GM21723 (cell line): ENCODE measurements at regions not wholly inside any gene's neighbourhood (a gene's known extent, or its start where the extent isn't known, plus 50 kb on each side); places are given as distances from the start of the nearest gene placed in this dataset.
"Not testable (repeated sequence)": the region's sequence is repeated elsewhere in the genome, so short reads cannot be mapped to it uniquely, and the experiment has no call there.

ENCODE experiments used
- ATAC-seq: cut with Tn5 transposase; IDR thresholded peaks from one replicate; pipeline ENCODE4 v1.9.1; 2021; ENCODE audit warnings: mild to moderate bottlenecking, moderate library complexity; ENCODE audit not compliant: unreplicated experiment

GRCh38 chr1:161454865-161455707 lies 50.2 kb upstream of the FCGR2A start:
- ATAC-seq = peak; percentile 35

- peak; percentile 79 for ATAC-seq
These were observed 51.0 kb upstream of the FCGR2A start for GRCh38 chr1:161453950-161454864.

- ATAC-seq = not testable (repeated sequence)
These were observed 53.4 kb upstream of the FCGR2A start for GRCh38 chr1:161451698-161452348.

GRCh38 chr1:161447760-161448332 lies 57.4 kb upstream of the FCGR2A start:
- ATAC-seq = peak; percentile 36

- ATAC-seq = peak; percentile 55
These were observed 58.1 kb upstream of the FCGR2A start for GRCh38 chr1:161447040-161447759.

- not testable (repeated sequence) for ATAC-seq
These were observed 60.5 kb upstream of the FCGR2A start for GRCh38 chr1:161444725-161445124.

- ATAC-seq = not testable (repeated sequence)
These were observed 61.0 kb upstream of the FCGR2A start for GRCh38 chr1:161444255-161444654.

- no peak for ATAC-seq
These were observed 64.9 kb upstream of the FCGR2A start for GRCh38 chr1:161440312-161440894.

- no peak for ATAC-seq
These were observed 65.7 kb upstream of the FCGR2A start for GRCh38 chr1:161439280-161440232.

GRCh38 chr1:161433191-161433590 lies 65.5 kb upstream of the CFAP126 start:
- ATAC-seq = not testable (repeated sequence)

GRCh38 chr1:161432091-161432490 lies 64.4 kb upstream of the CFAP126 start:
- no peak for ATAC-seq

GRCh38 chr1:161427733-161428516 lies 60.2 kb upstream of the CFAP126 start:
- peak; percentile 89 for ATAC-seq

GRCh38 chr1:161422914-161423313 lies 55.2 kb upstream of the CFAP126 start:
- ATAC-seq = not testable (repeated sequence)

GRCh38 chr1:161421456-161421855 lies 53.8 kb upstream of the CFAP126 start:
- ATAC-seq = no peak

GRCh38 chr1:161420763-161421455 lies 53.2 kb upstream of the CFAP126 start:
- ATAC-seq = no peak

- ATAC-seq = not testable (repeated sequence)
These were observed 49.9 kb upstream of the CFAP126 start for GRCh38 chr1:161417536-161417935.
